Activated T-cell treated with anti-CD3 and anti-CD28 coated beads, Interleukin-2, amount 50 U/mL, for 4 hours (primary cell): ENCODE measurements at regions not wholly inside any gene's neighbourhood (a gene's known extent, or its start where the extent isn't known, plus 50 kb on each side); places are given as distances from the start of the nearest gene placed in this dataset.
"Not testable (repeated sequence)": the region's sequence is repeated elsewhere in the genome, so short reads cannot be mapped to it uniquely, and the experiment has no call there.

Experiments
- ATAC-seq, 2 donors: fragments of 200-7000 bp; cut with Tn5 transposase; one replicate each; pipeline ENCODE4 v1.10.0; 2021
- DNase-seq: peaks from one replicate; pipeline ENCODE4 v3.0.0-alpha.2; 2020
- H3K27me3 Mint-ChIP-seq: one replicate; pipeline ENCODE4 v1.8.0; 2021; ENCODE audit warnings: low read depth, mixed read lengths
- H3K36me3 Mint-ChIP-seq: one replicate; pipeline ENCODE4 v1.8.0; 2022; ENCODE audit warnings: mixed read lengths; ENCODE audit not compliant: insufficient read depth
- H3K4me1 Mint-ChIP-seq: one replicate; pipeline ENCODE4 v1.8.0; 2021; ENCODE audit warnings: low read depth, mixed read lengths
- H3K4me3 Mint-ChIP-seq: one replicate; pipeline ENCODE4 v1.8.0; 2021; ENCODE audit warnings: mild to moderate bottlenecking, moderate library complexity, mixed read lengths
- H3K9me3 Mint-ChIP-seq: one replicate; pipeline ENCODE4 v1.8.0; 2021; ENCODE audit warnings: mixed read lengths

DNA sequence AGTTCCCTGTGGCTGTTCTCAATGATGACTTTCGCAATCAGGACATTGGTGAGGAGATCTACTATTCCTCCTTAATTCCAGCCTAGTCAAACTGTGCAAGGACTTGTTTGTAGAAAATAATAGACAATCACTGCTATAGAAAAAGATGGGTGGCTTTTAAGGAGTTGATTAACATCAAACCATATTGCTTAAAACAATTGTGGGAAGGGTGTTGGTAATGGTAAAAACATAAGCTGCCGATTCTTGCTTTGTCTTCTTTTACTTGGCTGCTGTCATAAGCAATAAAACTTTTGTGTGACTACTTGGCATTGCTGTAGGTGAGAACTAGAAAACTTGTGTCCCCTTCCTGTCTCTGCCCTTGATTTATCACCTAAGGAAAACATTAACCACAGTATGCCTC lies 561.2 kb upstream of the SEMA6A start:
- H3K27me3 Mint-ChIP-seq: no peaks in the 10 kb centered on the region
- no peaks in the 10 kb centered on the region for H3K4me1 Mint-ChIP-seq
- DNase-seq (no peak), ATAC-seq (no peak)
- no peak overlapping the region for H3K4me3 Mint-ChIP-seq
- peaks cover 2% of the 10 kb centered on the region for H3K9me3 Mint-ChIP-seq
- H3K36me3 Mint-ChIP-seq: no peaks in the 10 kb centered on the region

DNA sequence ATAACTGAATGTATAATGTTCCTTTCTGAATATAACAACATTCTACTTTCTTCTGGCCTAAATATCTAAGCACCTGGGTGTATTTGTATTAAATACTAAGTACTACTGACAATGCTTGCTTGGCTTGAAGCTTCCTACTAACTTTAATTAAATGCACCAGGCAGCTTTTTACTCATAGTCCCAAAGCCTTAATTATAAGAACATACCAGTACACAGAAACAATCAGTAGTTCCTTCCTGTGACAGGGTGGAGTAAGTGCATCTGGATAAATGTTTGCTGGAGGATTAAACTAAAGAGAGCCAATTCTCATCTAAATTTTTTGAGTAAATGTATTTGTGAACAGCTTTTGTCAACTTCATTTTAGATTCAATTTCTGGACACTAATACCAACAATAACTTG lies 558.6 kb upstream of the SEMA6A start:
- ATAC-seq (no peak), DNase-seq (no peak)
- Mint-ChIP-seq H3K27me3 (no peaks in the 10 kb centered on the region), H3K9me3 (peaks cover 3% of the 10 kb centered on the region), H3K4me3 (no peak overlapping the region), H3K4me1 (no peaks in the 10 kb centered on the region), H3K36me3 (no peaks in the 10 kb centered on the region)

DNA sequence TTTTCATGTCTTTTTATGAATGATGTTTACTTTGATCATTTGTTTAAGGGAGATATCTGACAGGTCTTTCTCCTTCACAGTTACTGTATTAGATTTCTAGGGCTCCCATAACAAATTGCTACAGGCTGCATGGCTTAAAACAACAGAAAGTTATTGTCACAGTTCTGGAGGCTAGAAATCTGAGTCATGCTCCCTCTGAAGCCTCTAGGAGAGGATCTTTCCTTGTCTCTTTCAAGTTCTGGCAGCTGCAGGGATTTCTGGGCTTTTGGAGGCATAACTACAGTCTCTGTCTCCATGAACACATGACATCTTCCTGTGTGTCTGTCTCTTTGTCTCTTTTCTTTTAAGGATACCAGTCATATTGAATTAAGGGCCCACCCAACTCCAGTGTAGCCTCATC lies 557.3 kb upstream of the SEMA6A start:
- Mint-ChIP-seq H3K36me3 (no peaks in the 10 kb centered on the region), H3K4me3 (no peak overlapping the region), H3K9me3 (peaks cover 4% of the 10 kb centered on the region), H3K4me1 (no peaks in the 10 kb centered on the region), H3K27me3 (no peaks in the 10 kb centered on the region)
- DNase-seq: no peak
- no peak for ATAC-seq

DNA sequence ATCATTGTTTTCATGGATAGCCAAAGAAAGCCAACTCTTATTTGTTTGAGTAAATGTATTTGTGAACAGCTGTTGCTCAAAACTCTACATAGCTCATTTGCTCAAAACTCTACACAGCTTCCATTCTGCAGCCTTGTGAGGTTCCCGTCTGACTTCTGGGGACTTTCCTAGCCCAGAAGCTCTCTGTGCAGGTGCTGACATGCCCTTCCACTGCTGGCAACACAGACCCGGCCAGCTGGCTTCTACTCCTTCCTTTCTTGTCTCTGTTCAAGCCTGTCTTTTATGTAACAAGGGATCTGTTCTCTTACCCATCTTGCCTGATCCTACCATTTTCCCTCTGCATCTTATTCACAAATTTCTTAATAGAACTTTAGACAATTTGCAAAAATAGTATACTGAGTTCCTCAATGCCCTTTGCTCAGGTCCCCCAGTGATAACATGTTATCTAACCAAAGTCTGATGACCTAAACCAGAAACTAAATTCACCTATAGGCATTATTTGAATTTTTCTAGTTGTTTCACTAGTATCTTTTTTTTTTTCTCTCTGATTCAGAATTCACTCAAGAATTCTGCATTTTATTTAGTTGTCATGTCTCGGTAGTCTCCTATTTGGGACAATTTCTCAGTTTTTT lies 556.5 kb upstream of the SEMA6A start:
- H3K36me3 Mint-ChIP-seq: no peaks in the 10 kb centered on the region
- H3K27me3 Mint-ChIP-seq: no peaks in the 10 kb centered on the region
- no peaks in the 10 kb centered on the region for H3K4me1 Mint-ChIP-seq
- ATAC-seq (no peak), DNase-seq (no peak)
- peaks cover 4% of the 10 kb centered on the region for H3K9me3 Mint-ChIP-seq
- no peak overlapping the region for H3K4me3 Mint-ChIP-seq

GRCh38 chr5:117118499-117118898 lies 543.9 kb upstream of the SEMA6A start:
- H3K9me3 Mint-ChIP-seq: peaks cover 12% of the 10 kb centered on the region
- DNase-seq: no peak
- ATAC-seq: no peak
- H3K27me3 Mint-ChIP-seq: no peaks in the 10 kb centered on the region
- no peaks in the 10 kb centered on the region for H3K4me1 Mint-ChIP-seq
- no peaks in the 10 kb centered on the region for H3K36me3 Mint-ChIP-seq
- no peak overlapping the region for H3K4me3 Mint-ChIP-seq

GRCh38 chr5:117117314-117117713 lies 542.7 kb upstream of the SEMA6A start:
- ATAC-seq, H3K4me1 Mint-ChIP-seq: not testable (repeated sequence)

GRCh38 chr5:117110548-117110947 lies 535.9 kb upstream of the SEMA6A start:
- Mint-ChIP-seq H3K36me3 (no peaks in the 10 kb centered on the region), H3K4me1 (no peaks in the 10 kb centered on the region), H3K4me3 (no peak overlapping the region), H3K27me3 (no peaks in the 10 kb centered on the region), H3K9me3 (peaks cover 4% of the 10 kb centered on the region)
- ATAC-seq (no peak), DNase-seq (no peak)

More at GRCh38 chr5:117117314-117117713, 542.7 kb upstream of the SEMA6A start:
- not testable (repeated sequence) for H3K9me3 Mint-ChIP-seq, H3K4me3 Mint-ChIP-seq, DNase-seq, H3K36me3 Mint-ChIP-seq, H3K27me3 Mint-ChIP-seq

DNA sequence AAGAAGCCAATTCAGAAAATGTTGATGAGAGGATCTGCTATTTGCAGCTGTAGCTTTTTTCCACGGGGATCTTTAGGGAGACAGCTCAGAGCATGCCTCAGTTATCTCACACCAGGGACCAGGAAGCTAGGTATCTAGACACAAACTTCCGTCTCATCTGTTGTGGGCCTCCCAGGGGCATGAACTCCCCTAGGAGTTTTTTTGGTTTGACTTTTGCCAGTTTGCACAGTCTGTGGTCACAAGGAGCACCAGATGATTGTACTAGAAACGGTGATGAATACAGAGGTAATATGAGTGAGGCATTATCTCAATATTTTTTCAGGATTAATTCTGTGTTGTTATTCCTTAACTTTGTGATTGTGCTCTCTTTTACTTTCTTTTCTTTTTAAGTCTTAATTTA lies 533.2 kb upstream of the SEMA6A start:
- no peak for ATAC-seq
- H3K4me1 Mint-ChIP-seq: no peaks in the 10 kb centered on the region
- DNase-seq: no peak

GRCh38 chr5:117103703-117104102 lies 529.1 kb upstream of the SEMA6A start:
- ATAC-seq: no peak
- no peak overlapping the region for H3K4me3 Mint-ChIP-seq
- H3K9me3 Mint-ChIP-seq: no peaks in the 10 kb centered on the region
- no peak for DNase-seq
- no peaks in the 10 kb centered on the region for H3K27me3 Mint-ChIP-seq
- H3K4me1 Mint-ChIP-seq: no peaks in the 10 kb centered on the region
- H3K36me3 Mint-ChIP-seq: no peaks in the 10 kb centered on the region

More for the DNA sequence above, 533.2 kb upstream of the SEMA6A start:
- Mint-ChIP-seq H3K36me3 (no peaks in the 10 kb centered on the region), H3K27me3 (no peaks in the 10 kb centered on the region), H3K4me3 (no peak overlapping the region), H3K9me3 (peaks cover 4% of the 10 kb centered on the region)

DNA sequence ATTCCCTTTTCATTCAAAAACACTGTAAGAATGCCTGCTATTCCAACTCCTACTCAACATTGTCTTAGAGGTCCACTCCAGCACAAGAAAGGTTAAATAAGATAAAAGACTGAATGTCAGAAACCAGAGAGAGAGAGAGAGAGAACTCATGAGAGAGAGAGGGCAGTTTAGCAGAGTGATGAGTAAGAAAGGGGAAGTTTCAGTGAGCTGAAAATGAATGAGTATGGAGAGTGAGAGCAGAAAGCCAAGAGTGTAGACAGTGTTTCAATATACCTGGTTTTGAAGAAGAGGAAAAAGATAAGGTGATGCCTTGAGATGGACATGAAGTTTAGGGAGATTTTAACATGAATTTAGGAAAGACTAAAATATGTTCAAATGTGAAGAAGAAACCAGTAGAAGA lies 528.0 kb upstream of the SEMA6A start:
- Mint-ChIP-seq H3K4me3 (no peak overlapping the region), H3K27me3 (no peaks in the 10 kb centered on the region)

GRCh38 chr5:117100176-117100575 lies 525.6 kb upstream of the SEMA6A start:
- Mint-ChIP-seq H3K36me3 (no peaks in the 10 kb centered on the region), H3K4me1 (no peaks in the 10 kb centered on the region), H3K9me3 (no peaks in the 10 kb centered on the region), H3K4me3 (no peak overlapping the region), H3K27me3 (no peaks in the 10 kb centered on the region)
- no peak for DNase-seq
- no peak for ATAC-seq

More for the DNA sequence above, 528.0 kb upstream of the SEMA6A start:
- H3K9me3 Mint-ChIP-seq: no peaks in the 10 kb centered on the region
- no peaks in the 10 kb centered on the region for H3K4me1 Mint-ChIP-seq
- no peaks in the 10 kb centered on the region for H3K36me3 Mint-ChIP-seq
- ATAC-seq (no peak), DNase-seq (no peak)

GRCh38 chr5:117098094-117098493 lies 523.5 kb upstream of the SEMA6A start:
- H3K27me3 Mint-ChIP-seq: no peaks in the 10 kb centered on the region
- H3K4me1 Mint-ChIP-seq: no peaks in the 10 kb centered on the region
- no peaks in the 10 kb centered on the region for H3K9me3 Mint-ChIP-seq
- H3K36me3 Mint-ChIP-seq: no peaks in the 10 kb centered on the region
- H3K4me3 Mint-ChIP-seq: no peak overlapping the region
- no peak for DNase-seq
- no peak for ATAC-seq

DNA sequence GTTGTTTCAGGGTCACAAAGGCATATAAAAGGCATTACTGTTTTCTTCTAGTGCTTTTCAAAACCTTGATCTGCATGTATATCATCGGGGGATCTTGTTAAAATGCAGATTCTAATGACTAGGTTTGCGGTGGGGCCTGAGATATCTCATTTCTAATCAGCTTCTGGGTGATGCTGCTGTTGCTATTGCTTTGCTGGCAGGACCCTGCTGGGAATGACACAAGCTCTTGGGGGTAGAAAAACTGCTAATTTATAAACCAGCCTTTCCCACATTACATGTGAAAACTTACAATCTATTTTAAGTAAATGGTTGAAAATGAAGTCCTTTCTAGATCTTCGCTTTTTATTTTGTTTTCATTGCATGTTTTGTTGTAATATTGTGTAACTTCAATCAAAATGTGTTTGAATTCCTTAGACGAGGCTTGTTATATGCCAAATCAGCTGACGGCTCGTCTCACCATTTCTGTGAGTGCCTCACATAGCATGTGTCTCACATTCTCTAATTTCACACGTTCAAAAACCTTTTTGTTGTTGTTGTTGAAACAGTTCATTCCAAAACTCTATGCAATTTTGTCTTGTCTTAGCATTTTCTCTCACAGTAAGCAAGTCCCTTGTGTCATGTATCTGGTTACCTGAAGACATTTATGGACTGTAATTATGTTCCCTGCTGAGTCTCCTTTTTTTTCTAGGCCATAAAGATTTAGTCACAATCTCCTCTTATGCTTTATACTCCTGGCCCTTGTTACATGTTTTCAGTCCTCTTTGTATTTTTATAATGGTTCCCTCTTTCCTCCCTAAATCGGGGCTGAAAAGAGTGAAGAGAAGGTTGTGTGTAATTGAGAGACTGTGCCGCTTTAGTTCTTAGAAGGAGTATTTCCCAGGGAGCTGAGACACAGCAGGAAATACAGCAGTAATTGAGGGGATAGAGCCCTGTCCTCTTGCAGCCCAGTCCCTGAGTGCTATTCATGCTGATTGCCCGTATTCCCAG lies 521.0 kb upstream of the SEMA6A start:
- Mint-ChIP-seq H3K27me3 (no peaks in the 10 kb centered on the region), H3K36me3 (no peaks in the 10 kb centered on the region), H3K4me3 (no peak overlapping the region), H3K4me1 (no peaks in the 10 kb centered on the region), H3K9me3 (no peaks in the 10 kb centered on the region)
- DNase-seq: no peak
- ATAC-seq: no peak

GRCh38 chr5:117094114-117094815 lies 519.6 kb upstream of the SEMA6A start:
- H3K9me3 Mint-ChIP-seq: no peaks in the 10 kb centered on the region
- no peak for ATAC-seq

More at GRCh38 chr5:117094114-117094815, 519.6 kb upstream of the SEMA6A start:
- no peaks in the 10 kb centered on the region for H3K4me1 Mint-ChIP-seq
- H3K27me3 Mint-ChIP-seq: no peaks in the 10 kb centered on the region
- H3K36me3 Mint-ChIP-seq: no peaks in the 10 kb centered on the region
- no peak for DNase-seq
- H3K4me3 Mint-ChIP-seq: no peak overlapping the region
